GM12878 (cell line): ENCODE measurements at regions not wholly inside any gene's neighbourhood (a gene's known extent, or its start where the extent isn't known, plus 50 kb on each side); places are given as distances from the start of the nearest gene placed in this dataset.

Experiments used
- ATAC-seq: fragments of 200-7000 bp; cut with Tn5 transposase; 3 replicates; pipeline ENCODE4 v1.9.1; 2020; ENCODE audit warnings: mild to moderate bottlenecking, moderate library complexity
- BruUV-seq: library from RNA; stranded (reverse); fragments of 400-500 nt; replicated peaks from 2 replicates; lab custom pipeline; 2021; lab: Mats Ljungman, UMichigan
- CTCF ChIA-PET: fragments of 300-600 bp; sonication (Branson Sonifier 250); formaldehyde crosslinking; extraction: SDS; loops from one replicate; lab custom pipeline; 2021; ENCODE audit warnings: inconsistent platforms; lab: Yijun Ruan, JAX
- POLR2A ChIA-PET: fragments of 350-600 bp; formaldehyde crosslinking; extraction: SDS; loops from one replicate; lab custom pipeline; 2021; ENCODE audit warnings: inconsistent platforms; lab: Charles Lee
- RAD21 ChIA-PET: fragments of 300-600 bp; sonication (Branson Sonifier 250); formaldehyde crosslinking; loops from one replicate; lab custom pipeline; 2023; ENCODE audit warnings: antibody characterized with exemption; ENCODE audit not compliant: unreplicated experiment; lab: Charles Lee
- SMC1A ChIA-PET: fragments of 300-600 bp; sonication (Branson Sonifier 250); formaldehyde crosslinking; loops from one replicate; lab custom pipeline; 2023; ENCODE audit not compliant: unreplicated experiment, uncharacterized antibody; lab: Charles Lee
- DNase-seq: peaks from one replicate; pipeline ENCODE4 v3.0.0-alpha.2; 2011; ENCODE audit warnings: low read depth, low spot score
- FAIRE-seq: peaks from 3 replicates; lab custom pipeline; 2011; peaks lifted over from hg19 to GRCh38; lab: Jason Lieb, UNC
- H2AFZ ChIP-seq: 2 replicates; pipeline ENCODE4 v1.6.0; 2011; ENCODE audit warnings: low read depth, low read length, control low read depth; ENCODE audit not compliant: control insufficient read depth
- H3K27ac ChIP-seq: 2 replicates; pipeline ENCODE4 v1.5.1; 2011; ENCODE audit warnings: control low read depth; ENCODE audit not compliant: control insufficient read depth, insufficient read depth
- H3K27me3 ChIP-seq, 2 experiments: replicated peaks in 1 of 2; 2 replicates each; pipeline versions ENCODE4 v1.6.0 to v1.6.1; 2011; ENCODE audit warnings: low read length in 1 of 2; ENCODE audit not compliant: control insufficient read depth in 2 of 2, insufficient read depth in 2 of 2
- H3K36me3 ChIP-seq, 2 experiments: 2 replicates each; pipeline ENCODE4 v1.5.1; 2011; ENCODE audit warnings: low read length in 1 of 2; ENCODE audit not compliant: control insufficient read depth in 2 of 2, insufficient read depth in 2 of 2
- H3K4me1 ChIP-seq: 2 replicates; pipeline ENCODE4 v1.6.1; 2011; ENCODE audit warnings: mild to moderate bottlenecking, low read length, moderate library complexity, mixed read lengths; ENCODE audit not compliant: control insufficient read depth, insufficient read depth
- H3K4me2 ChIP-seq: 2 replicates; pipeline ENCODE4 v1.6.0; 2011; ENCODE audit warnings: control low read depth; ENCODE audit not compliant: control insufficient read depth, insufficient read depth
- H3K4me3 ChIP-seq: fragments of 200-600 bp; sonication (generic); 2 replicates; pipeline ENCODE4 v1.5.1; 2016
- H3K79me2 ChIP-seq: 2 replicates; pipeline ENCODE4 v1.6.0; 2011; ENCODE audit warnings: low read length; ENCODE audit not compliant: control insufficient read depth, insufficient read depth
- H3K9ac ChIP-seq: 2 replicates; pipeline ENCODE4 v1.8.0; 2011; ENCODE audit warnings: low read length, control low read depth, mixed read lengths; ENCODE audit not compliant: control insufficient read depth, insufficient read depth
- H3K9me3 ChIP-seq: replicated peaks from 3 replicates; pipeline ENCODE4 v1.5.1; 2011; ENCODE audit warnings: mild to moderate bottlenecking, low read length; ENCODE audit not compliant: control insufficient read depth, insufficient read depth
- H4K20me1 ChIP-seq: 2 replicates; pipeline ENCODE4 v1.6.0; 2011; ENCODE audit not compliant: control insufficient read depth, insufficient read depth
- CHD1 ChIP-seq: IDR thresholded peaks from 2 replicates; pipeline ENCODE4 v1.6.1; 2012; ENCODE audit warnings: low read depth, low read length, improper control_type of control experiment
- E4F1 ChIP-seq: fragments of 450-650 bp; IDR thresholded peaks from 2 replicates; pipeline ENCODE4 v1.6.1; 2018; ENCODE audit warnings: borderline replicate concordance, mild to moderate bottlenecking; ENCODE audit not compliant: partially characterized antibody
- GABPA ChIP-seq: IDR thresholded peaks from 2 replicates; pipeline ENCODE4 v1.6.1; 2014; ENCODE audit warnings: antibody characterized with exemption, low read depth, mild to moderate bottlenecking, inconsistent platforms
- HDGF ChIP-seq: fragments of 450-650 bp; IDR thresholded peaks from 2 replicates; pipeline ENCODE4 v1.6.1; 2016; ENCODE audit warnings: antibody characterized with exemption
- NFXL1 ChIP-seq: fragments of 450-650 bp; IDR thresholded peaks from 2 replicates; pipeline ENCODE4 v1.6.1; 2017; ENCODE audit warnings: antibody characterized with exemption, mild to moderate bottlenecking, borderline replicate concordance
- POLR2AphosphoS2 ChIP-seq: IDR thresholded peaks from 2 replicates; pipeline ENCODE4 v1.6.1; 2011; ENCODE audit warnings: low read depth, mild to moderate bottlenecking, low read length, improper control_type of control experiment, moderate library complexity
- RB1 ChIP-seq: fragments of 450-650 bp; formaldehyde crosslinking; IDR thresholded peaks from 2 replicates; pipeline ENCODE4 v1.6.1; 2017; ENCODE audit warnings: mild to moderate bottlenecking, borderline replicate concordance
- RBBP5 ChIP-seq: fragments of 200-600 bp; sonication (generic); conservative IDR thresholded peaks from 2 replicates; pipeline ENCODE4 v1.6.1; 2016
- RUNX3 ChIP-seq: IDR thresholded peaks from 2 replicates; pipeline ENCODE4 v1.6.1; 2012; ENCODE audit warnings: low read length, inconsistent platforms
- SIX5 ChIP-seq: IDR thresholded peaks from 2 replicates; pipeline ENCODE4 v1.6.1; 2011; ENCODE audit warnings: mild to moderate bottlenecking, low read depth, low read length, moderate library complexity; ENCODE audit not compliant: severe bottlenecking
- SMAD1 ChIP-seq: fragments of 450-650 bp; IDR thresholded peaks from 2 replicates; pipeline ENCODE4 v1.6.1; 2018; ENCODE audit warnings: mild to moderate bottlenecking, low read depth; ENCODE audit not compliant: partially characterized antibody
- SUZ12 ChIP-seq: fragments of 200-600 bp; sonication (generic); IDR thresholded peaks from one replicate; pipeline ENCODE4 v1.6.1; 2018; ENCODE audit warnings: antibody characterized with exemption, mild to moderate bottlenecking; ENCODE audit not compliant: unreplicated experiment
- TCF7 ChIP-seq: IDR thresholded peaks from 2 replicates; pipeline ENCODE4 v1.6.1; 2014; ENCODE audit warnings: antibody characterized with exemption, borderline replicate concordance
- WRNIP1 ChIP-seq: IDR thresholded peaks from 2 replicates; pipeline ENCODE4 v1.6.1; 2011; ENCODE audit warnings: low read depth, low read length, improper control_type of control experiment, borderline replicate concordance
- ZZZ3 ChIP-seq: IDR thresholded peaks from 2 replicates; pipeline ENCODE4 v1.6.1; 2011; ENCODE audit warnings: low read depth; ENCODE audit not compliant: control insufficient read depth, insufficient read length
- WGBS: methylation state at CpG from one replicate; pipeline ENCODE4 v1.1.6; 2016; ENCODE audit warnings: low lambda C conversion rate; ENCODE audit not compliant: insufficient replicate concordance, insufficient coverage; ENCODE audit errors: missing lambda C conversion rate; 5-methylcytosine and 5-hydroxymethylcytosine counted together
- in situ Hi-C: fragments of 300-500 bp; cut with MboI; formaldehyde crosslinking; loops from 9 replicates; pipeline ENCODE4 v1.14.3; 2018; ENCODE audit warnings: mixed read lengths
- intact Hi-C: fragments of 100-400 bp; cut with micrococcal nuclease; formaldehyde crosslinking; loops from one replicate; pipeline ENCODE4 v1.14.2; 2022; ENCODE audit not compliant: unreplicated experiment
- TF ChIP-seq, protein P1 (sequence below): IDR thresholded peaks from 2 replicates; pipeline ENCODE4 v1.6.1; 2011; ENCODE audit warnings: low read depth, mild to moderate bottlenecking, low read length, moderate library complexity, borderline replicate concordance; ENCODE audit errors: extremely low read depth
- TF ChIP-seq, protein P2 (sequence below): IDR thresholded peaks from 2 replicates; pipeline ENCODE4 v1.6.1; 2011; ENCODE audit warnings: low read depth, low read length, improper control_type of control experiment, borderline replicate concordance

GRCh38 chr18:68083776-68084175 is 567.3 kb upstream of the DSEL start:
- WGBS = 34% methylated on average over 3 of the region's 3 CpGs
- H3K4me2 ChIP-seq = no peak overlapping the region
- BruUV-seq = no TSS peak
- POLR2A ChIA-PET = no interaction called here
- FAIRE-seq (no peak), ATAC-seq (no peak), DNase-seq (no peak)
- no peaks in the 10 kb centered on the region for H3K36me3 ChIP-seq
- in situ Hi-C loops (no loop called here), intact Hi-C loops (no loop called here)
- H3K4me3 ChIP-seq = no peak overlapping the region
- no peak for TF ChIP-seq RBBP5
- no peak for TF ChIP-seq SUZ12
- TF ChIP-seq RUNX3 = no peak
- TF ChIP-seq WRNIP1 = no peak
- no peak for TF ChIP-seq POLR2AphosphoS2
- TF ChIP-seq, protein P1, sequence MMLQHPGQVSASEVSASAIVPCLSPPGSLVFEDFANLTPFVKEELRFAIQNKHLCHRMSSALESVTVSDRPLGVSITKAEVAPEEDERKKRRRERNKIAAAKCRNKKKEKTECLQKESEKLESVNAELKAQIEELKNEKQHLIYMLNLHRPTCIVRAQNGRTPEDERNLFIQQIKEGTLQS = no peak
- TF ChIP-seq ZZZ3 = no peak
- no peak for TF ChIP-seq NFXL1
- no peaks in the 10 kb centered on the region for H3K9me3 ChIP-seq
- H3K79me2 ChIP-seq = no peaks in the 10 kb centered on the region
- H3K27ac ChIP-seq = no peak overlapping the region
- H3K4me1 ChIP-seq = no peaks in the 10 kb centered on the region
- RAD21 ChIA-PET = no interaction called here
- no peaks in the 10 kb centered on the region for H3K27me3 ChIP-seq
- no peak overlapping the region for H3K9ac ChIP-seq
- H4K20me1 ChIP-seq = no peaks in the 10 kb centered on the region
- SMC1A ChIA-PET = no interaction called here
- CTCF ChIA-PET = interaction anchor here (1.2 kb wide), 1 partner anchor 9 kb away, joined by 5 read pairs; no protein-coding TSS in a partner anchor
- no peak overlapping the region for H2AFZ ChIP-seq

DNA sequence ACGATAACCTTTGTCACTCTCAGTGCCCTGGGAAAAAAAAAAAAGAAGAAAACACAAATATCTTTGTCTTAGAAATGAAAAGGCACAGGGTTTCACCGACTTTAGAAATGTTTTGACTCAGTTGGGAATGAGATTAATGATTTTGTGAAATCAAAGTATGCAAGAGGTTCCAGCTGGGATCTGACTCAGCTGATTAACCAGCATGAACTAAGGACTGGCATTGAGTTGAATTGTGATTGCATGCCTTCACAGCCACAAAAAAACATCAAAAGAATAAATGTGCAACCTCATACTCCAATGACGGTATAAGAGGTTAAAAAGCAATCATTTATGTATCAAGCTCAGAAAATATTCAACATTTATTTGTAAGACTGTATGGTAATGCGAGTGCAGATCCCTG is 566.6 kb upstream of the DSEL start:
- in situ Hi-C loops = no loop called here
- RAD21 ChIA-PET = no interaction called here
- Histone ChIP-seq H3K79me2 (no peaks in the 10 kb centered on the region), H3K9ac (no peak overlapping the region), H3K4me3 (no peak overlapping the region), H3K27ac (no peak overlapping the region), H3K9me3 (no peaks in the 10 kb centered on the region), H3K4me2 (no peak overlapping the region), H2AFZ (no peak overlapping the region), H3K27me3 (no peaks in the 10 kb centered on the region), H4K20me1 (no peaks in the 10 kb centered on the region), H3K4me1 (no peaks in the 10 kb centered on the region), H3K36me3 (no peaks in the 10 kb centered on the region)
- DNase-seq (no peak), ATAC-seq (no peak), FAIRE-seq (no peak)
- intact Hi-C loops = no loop called here
- POLR2A ChIA-PET = no interaction called here
- WGBS = 11% methylated on average over 4 of the region's 4 CpGs
- CTCF ChIA-PET = interaction anchor here (1.2 kb wide), 1 partner anchor 10 kb away, joined by 5 read pairs; no protein-coding TSS in a partner anchor
- no TSS peak for BruUV-seq
- SMC1A ChIA-PET = no interaction called here
- TF ChIP-seq, protein P2, sequence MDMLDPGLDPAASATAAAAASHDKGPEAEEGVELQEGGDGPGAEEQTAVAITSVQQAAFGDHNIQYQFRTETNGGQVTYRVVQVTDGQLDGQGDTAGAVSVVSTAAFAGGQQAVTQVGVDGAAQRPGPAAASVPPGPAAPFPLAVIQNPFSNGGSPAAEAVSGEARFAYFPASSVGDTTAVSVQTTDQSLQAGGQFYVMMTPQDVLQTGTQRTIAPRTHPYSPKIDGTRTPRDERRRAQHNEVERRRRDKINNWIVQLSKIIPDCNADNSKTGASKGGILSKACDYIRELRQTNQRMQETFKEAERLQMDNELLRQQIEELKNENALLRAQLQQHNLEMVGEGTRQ = no peak
- TF ChIP-seq CHD1 (no peak), SIX5 (no peak), TCF7 (no peak), SMAD1 (no peak), RB1 (no peak), E4F1 (no peak), GABPA (no peak), HDGF (no peak)
